ENCODE measurements at regions not wholly inside any gene's neighbourhood (a gene's known extent, or its start where the extent isn't known, plus 50 kb on each side); places are given as distances from the start of the nearest gene placed in this dataset.
"Not testable (repeated sequence)": the region's sequence is repeated elsewhere in the genome, so short reads cannot be mapped to it uniquely, and the experiment has no call there.

GRCh38 chr4:8685831-8686230 is 93.3 kb downstream of the CPZ start:
- Mint-ChIP-seq H3K4me3 (no peak overlapping the region), H3K36me3 (ENCODE audit: low read depth) (no peaks in the 10 kb centered on the region), H3K27ac (no peak overlapping the region), H3K4me1 (no peaks in the 10 kb centered on the region), H3K27me3 (peaks cover 5% of the 10 kb centered on the region)
- no peak for ATAC-seq
- no peaks in the 10 kb centered on the region for H3K9me3 ChIP-seq (ENCODE audit: control insufficient read depth, low read length, poor library complexity, severe bottlenecking)
- DNase-seq: no peak

GRCh38 chr4:8683462-8683861 is 90.9 kb downstream of the CPZ start:
- H3K36me3 Mint-ChIP-seq (ENCODE audit: low read depth): no peaks in the 10 kb centered on the region
- no peak for DNase-seq
- no peak for ATAC-seq

GRCh38 chr4:8682725-8683124 is 90.2 kb downstream of the CPZ start:
- Mint-ChIP-seq H3K4me3 (no peak overlapping the region), H3K4me1 (no peaks in the 10 kb centered on the region), H3K27ac (no peak overlapping the region), H3K36me3 (ENCODE audit: low read depth) (no peaks in the 10 kb centered on the region), H3K27me3 (no peaks in the 10 kb centered on the region)
- H3K9me3 ChIP-seq (ENCODE audit: control insufficient read depth, low read length, poor library complexity, severe bottlenecking): no peaks in the 10 kb centered on the region
- DNase-seq (no peak), ATAC-seq (no peak)

More at GRCh38 chr4:8683462-8683861, 90.9 kb downstream of the CPZ start:
- Mint-ChIP-seq H3K27ac (no peak overlapping the region), H3K27me3 (no peaks in the 10 kb centered on the region), H3K4me1 (no peaks in the 10 kb centered on the region), H3K4me3 (no peak overlapping the region)
- H3K9me3 ChIP-seq (ENCODE audit: control insufficient read depth, low read length, poor library complexity, severe bottlenecking): no peaks in the 10 kb centered on the region

DNA sequence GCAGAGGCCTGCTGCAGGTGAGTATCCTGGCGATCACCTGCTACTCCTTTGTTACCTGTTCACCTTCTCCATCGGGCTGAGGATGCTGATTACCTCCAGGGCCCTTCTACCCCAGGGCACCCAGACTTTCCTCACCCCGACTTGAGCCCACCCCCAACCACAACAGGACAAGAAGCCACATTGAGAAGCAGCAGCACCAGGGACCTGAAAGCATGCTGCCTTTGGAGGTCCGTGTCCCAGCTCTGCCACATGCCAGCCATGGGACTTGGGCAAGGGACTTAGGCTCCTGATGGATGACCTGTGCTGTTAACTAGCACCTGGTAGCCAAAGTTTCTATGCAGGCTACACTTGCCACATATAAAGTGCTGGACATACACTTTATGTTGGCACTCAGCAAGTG is 89.7 kb downstream of the CPZ start:
- Mint-ChIP-seq H3K4me1 (no peaks in the 10 kb centered on the region), H3K36me3 (ENCODE audit: low read depth) (no peaks in the 10 kb centered on the region), H3K27me3 (no peaks in the 10 kb centered on the region), H3K4me3 (no peak overlapping the region), H3K27ac (no peak overlapping the region)
- no peak for ATAC-seq
- no peak for DNase-seq
- H3K9me3 ChIP-seq (ENCODE audit: control insufficient read depth, low read length, poor library complexity, severe bottlenecking): no peaks in the 10 kb centered on the region

DNA sequence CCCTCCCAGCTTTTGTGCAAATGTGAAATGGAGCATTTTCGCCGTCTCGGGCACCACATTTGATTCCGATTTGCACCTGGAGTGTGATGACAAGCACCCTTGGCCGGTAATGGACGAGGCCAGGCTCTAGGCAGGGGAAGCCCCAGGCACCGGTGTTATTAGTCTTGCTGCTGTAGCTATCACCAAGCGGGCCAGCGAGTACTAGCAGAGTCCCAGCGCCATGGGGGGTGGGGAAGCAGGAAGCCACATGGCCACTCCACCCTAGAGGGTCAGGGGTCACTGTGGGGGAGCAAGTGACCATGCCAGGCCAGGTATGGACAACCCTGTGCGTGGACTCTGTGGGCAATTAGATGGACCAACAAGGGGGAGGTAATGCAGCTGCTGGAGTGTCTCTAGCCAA is 88.8 kb downstream of the CPZ start:
- no peak for ATAC-seq
- H3K4me1 Mint-ChIP-seq: no peaks in the 10 kb centered on the region
- no peak for DNase-seq
- no peak overlapping the region for H3K27ac Mint-ChIP-seq
- no peaks in the 10 kb centered on the region for H3K9me3 ChIP-seq (ENCODE audit: control insufficient read depth, low read length, poor library complexity, severe bottlenecking)
- H3K27me3 Mint-ChIP-seq: no peaks in the 10 kb centered on the region
- no peaks in the 10 kb centered on the region for H3K36me3 Mint-ChIP-seq (ENCODE audit: low read depth)
- no peak overlapping the region for H3K4me3 Mint-ChIP-seq

GRCh38 chr4:8679032-8679431 is 86.5 kb downstream of the CPZ start:
- ATAC-seq (no peak), DNase-seq (no peak)
- Mint-ChIP-seq H3K4me3 (no peak overlapping the region), H3K4me1 (no peaks in the 10 kb centered on the region), H3K27ac (no peak overlapping the region), H3K27me3 (no peaks in the 10 kb centered on the region), H3K36me3 (ENCODE audit: low read depth) (no peaks in the 10 kb centered on the region)
- no peaks in the 10 kb centered on the region for H3K9me3 ChIP-seq (ENCODE audit: control insufficient read depth, low read length, poor library complexity, severe bottlenecking)

- Mint-ChIP-seq H3K36me3 (ENCODE audit: low read depth) (no peaks in the 10 kb centered on the region), H3K27me3 (peaks cover 9% of the 10 kb centered on the region), H3K27ac (no peak overlapping the region), H3K4me1 (no peaks in the 10 kb centered on the region), H3K4me3 (no peak overlapping the region)
- ATAC-seq (no peak), DNase-seq (no peak)
- H3K9me3 ChIP-seq (ENCODE audit: control insufficient read depth, low read length, poor library complexity, severe bottlenecking): no peaks in the 10 kb centered on the region
These were observed 84.1 kb downstream of the CPZ start for GRCh38 chr4:8676676-8677075.

DNA sequence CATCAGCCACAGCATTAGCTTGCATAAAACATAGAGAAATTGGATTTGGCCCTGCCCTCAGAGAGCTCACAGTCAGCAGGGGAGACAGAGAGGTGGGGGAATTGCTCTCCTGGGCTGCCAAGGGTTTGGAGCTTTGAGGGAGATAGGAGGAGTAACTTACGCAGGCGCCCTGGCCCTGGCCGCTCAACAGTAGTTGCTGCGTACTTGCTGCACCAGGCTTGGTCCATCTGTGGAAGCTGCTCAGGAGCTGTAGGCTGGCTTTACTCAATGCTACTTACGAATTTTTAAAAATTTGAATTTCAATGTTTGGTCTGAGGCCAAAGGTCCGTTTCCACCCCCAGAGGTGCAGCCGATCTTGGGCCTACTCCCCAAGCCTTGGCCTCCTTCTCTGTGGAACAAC is 83.3 kb downstream of the CPZ start:
- no peak for ATAC-seq
- H3K27me3 Mint-ChIP-seq: peaks cover 16% of the 10 kb centered on the region
- H3K4me1 Mint-ChIP-seq: no peaks in the 10 kb centered on the region
- H3K27ac Mint-ChIP-seq: no peak overlapping the region
- H3K4me3 Mint-ChIP-seq: no peak overlapping the region
- no peaks in the 10 kb centered on the region for H3K9me3 ChIP-seq (ENCODE audit: control insufficient read depth, low read length, poor library complexity, severe bottlenecking)
- H3K36me3 Mint-ChIP-seq (ENCODE audit: low read depth): no peaks in the 10 kb centered on the region
- DNase-seq: no peak

GRCh38 chr4:8675383-8675782 is 82.8 kb downstream of the CPZ start:
- H3K9me3 ChIP-seq (ENCODE audit: control insufficient read depth, low read length, poor library complexity, severe bottlenecking): no peaks in the 10 kb centered on the region
- DNase-seq: no peak
- Mint-ChIP-seq H3K27me3 (peaks cover 16% of the 10 kb centered on the region), H3K27ac (no peak overlapping the region), H3K4me1 (no peaks in the 10 kb centered on the region), H3K36me3 (ENCODE audit: low read depth) (no peaks in the 10 kb centered on the region), H3K4me3 (no peak overlapping the region)
- ATAC-seq: no peak

GRCh38 chr4:8674311-8674885 is 81.8 kb downstream of the CPZ start:
- DNase-seq (no peak), ATAC-seq (no peak)
- H3K4me3 Mint-ChIP-seq: no peak overlapping the region
- peaks cover 16% of the 10 kb centered on the region for H3K27me3 Mint-ChIP-seq
- no peaks in the 10 kb centered on the region for H3K4me1 Mint-ChIP-seq
- no peaks in the 10 kb centered on the region for H3K36me3 Mint-ChIP-seq (ENCODE audit: low read depth)
- H3K27ac Mint-ChIP-seq: no peak overlapping the region
- H3K9me3 ChIP-seq (ENCODE audit: control insufficient read depth, low read length, poor library complexity, severe bottlenecking): no peaks in the 10 kb centered on the region

DNA sequence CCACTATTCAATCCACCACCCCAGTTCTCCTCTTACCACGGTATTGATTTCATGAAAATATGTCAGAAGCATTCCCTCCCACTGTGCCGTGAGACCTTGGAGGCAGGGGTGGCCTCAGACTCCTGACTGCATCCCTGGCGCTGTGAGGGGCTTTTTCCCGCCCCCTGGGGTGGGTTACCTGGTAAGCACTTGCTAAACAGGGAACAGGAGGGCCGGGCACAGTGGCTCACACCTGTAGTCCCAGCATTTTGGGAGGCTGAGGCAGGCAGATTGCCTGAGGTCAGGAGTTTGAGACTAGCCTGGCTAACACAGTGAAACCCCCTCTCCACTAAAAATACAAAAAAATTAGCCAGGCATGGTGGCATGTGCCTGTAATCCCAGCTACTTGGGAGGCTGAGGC is 80.5 kb downstream of the CPZ start:
- ATAC-seq; H3K27ac Mint-ChIP-seq; H3K4me3 Mint-ChIP-seq; DNase-seq; H3K4me1 Mint-ChIP-seq; H3K36me3 Mint-ChIP-seq (ENCODE audit: low read depth); H3K9me3 ChIP-seq (ENCODE audit: control insufficient read depth, low read length, poor library complexity, severe bottlenecking): not testable (repeated sequence)
- H3K27me3 Mint-ChIP-seq: peaks cover 16% of the 10 kb centered on the region

DNA sequence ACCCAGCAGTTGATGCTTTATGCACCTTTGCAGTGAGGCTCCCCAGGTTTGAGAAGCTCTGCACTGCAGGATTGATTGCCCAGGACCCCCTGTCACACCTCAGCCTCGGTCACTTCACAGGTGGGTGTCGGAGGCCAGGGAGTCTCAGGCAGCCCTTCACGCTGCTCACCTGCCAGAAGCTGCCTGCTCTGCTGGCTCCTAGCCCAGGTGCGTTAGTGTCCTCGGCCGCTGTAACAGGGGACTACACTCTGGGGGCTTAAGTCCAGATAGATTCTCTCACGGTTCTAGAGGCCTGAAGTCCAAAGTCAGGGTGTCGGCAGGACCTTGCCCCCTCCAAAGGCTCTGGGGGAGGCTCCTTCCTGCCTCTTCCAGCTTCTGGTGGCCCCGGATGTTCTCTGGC is 79.9 kb downstream of the CPZ start:
- peaks cover 16% of the 10 kb centered on the region for H3K27me3 Mint-ChIP-seq
- no peak for ATAC-seq
- H3K27ac Mint-ChIP-seq: no peak overlapping the region

GRCh38 chr4:8671712-8672290 is 79.2 kb downstream of the CPZ start:
- H3K36me3 Mint-ChIP-seq (ENCODE audit: low read depth): no peaks in the 10 kb centered on the region
- no peaks in the 10 kb centered on the region for H3K4me1 Mint-ChIP-seq
- no peak overlapping the region for H3K27ac Mint-ChIP-seq
- no peak for DNase-seq
- H3K4me3 Mint-ChIP-seq: no peak overlapping the region
- H3K27me3 Mint-ChIP-seq: peaks cover 16% of the 10 kb centered on the region
- ATAC-seq: no peak
- no peaks in the 10 kb centered on the region for H3K9me3 ChIP-seq (ENCODE audit: control insufficient read depth, low read length, poor library complexity, severe bottlenecking)

More for the DNA sequence above, 79.9 kb downstream of the CPZ start:
- no peak for DNase-seq
- no peak overlapping the region for H3K4me3 Mint-ChIP-seq
- H3K9me3 ChIP-seq (ENCODE audit: control insufficient read depth, low read length, poor library complexity, severe bottlenecking): no peaks in the 10 kb centered on the region
- no peaks in the 10 kb centered on the region for H3K36me3 Mint-ChIP-seq (ENCODE audit: low read depth)
- no peaks in the 10 kb centered on the region for H3K4me1 Mint-ChIP-seq
